K562 (cell line): ENCODE measurements at regions not wholly inside any gene's neighbourhood (a gene's known extent, or its start where the extent isn't known, plus 50 kb on each side); places are given as distances from the start of the nearest gene placed in this dataset.
A peak's percentile ranks its signal among the peaks of the same experiment; 100 is the strongest.

Experiments
- CBX8 ChIP-seq: fragments of 200-600 bp; sonication (generic); IDR thresholded peaks from 2 replicates; pipeline ENCODE4 v1.6.1; 2012; ENCODE audit warnings: borderline replicate concordance, mixed run types, low read depth, mild to moderate bottlenecking, moderate library complexity, mixed read lengths, low read length, control low read depth, inconsistent platforms; ENCODE audit not compliant: poor library complexity, severe bottlenecking; ENCODE audit errors: extremely low read depth
- CEBPZ ChIP-seq: fragments of 150-350 bp; IDR thresholded peaks from 2 replicates; pipeline ENCODE4 v1.6.1; 2014; ENCODE audit warnings: low read depth, mild to moderate bottlenecking, low read length, borderline replicate concordance
- CHD2 ChIP-seq: IDR thresholded peaks from 2 replicates; pipeline ENCODE4 v1.6.1; 2011; ENCODE audit warnings: low read depth, low read length
- CTBP1 ChIP-seq: fragments of 450-650 bp; IDR thresholded peaks from 2 replicates; pipeline ENCODE4 v1.6.1; 2016; ENCODE audit warnings: borderline replicate concordance
- GATAD2A ChIP-seq: fragments of 450-650 bp; IDR thresholded peaks from 2 replicates; pipeline ENCODE4 v1.6.1; 2017
- JUNB ChIP-seq: fragments of 450-650 bp; formaldehyde crosslinking; conservative IDR thresholded peaks from 2 replicates; pipeline ENCODE4 v1.4.0; 2020; ENCODE audit warnings: mild to moderate bottlenecking
- KDM1A ChIP-seq, 2 experiments: fragments of 450-650 bp; IDR thresholded peaks; 2 replicates each; pipeline ENCODE4 v1.6.1; 2016; ENCODE audit warnings: mild to moderate bottlenecking in 2 of 2
- MAFK ChIP-seq: IDR thresholded peaks from 2 replicates; pipeline ENCODE4 v1.6.1; 2011; ENCODE audit warnings: low read length, improper control_type of control experiment
- TGIF2 ChIP-seq: sonication (generic); formaldehyde crosslinking; IDR thresholded peaks from 2 replicates; pipeline ENCODE4 v1.8.1; 2022; ENCODE audit warnings: mild to moderate bottlenecking, missing genetic modification reagents, moderate library complexity
- USF2 ChIP-seq: sonication (generic); formaldehyde crosslinking; IDR thresholded peaks from 2 replicates; pipeline ENCODE4 v1.5.0; 2020; ENCODE audit warnings: missing genetic modification reagents
- ZFP30 ChIP-seq: fragments of 250-450 bp; sonication (Bioruptor Pico); IDR thresholded peaks from 2 replicates; pipeline ENCODE4 v1.8.0; 2022; ENCODE audit warnings: moderate library complexity, mild to moderate bottlenecking, inconsistent platforms, borderline replicate concordance
- ZFP36 ChIP-seq: fragments of 150-350 bp; IDR thresholded peaks from 2 replicates; pipeline ENCODE4 v1.6.1; 2018; ENCODE audit warnings: low read length, low read depth; ENCODE audit not compliant: partially characterized antibody
- ZFX ChIP-seq: sonication (generic); formaldehyde crosslinking; IDR thresholded peaks from 2 replicates; pipeline ENCODE4 v1.8.0; 2022; ENCODE audit warnings: mild to moderate bottlenecking, missing genetic modification reagents, moderate library complexity
- ZNF212 ChIP-seq: fragments of 450-650 bp; formaldehyde crosslinking; IDR thresholded peaks from 2 replicates; pipeline ENCODE4 v1.4.0; 2020; ENCODE audit warnings: mild to moderate bottlenecking
- ZNF384 ChIP-seq: IDR thresholded peaks from 2 replicates; pipeline ENCODE4 v1.6.1; 2012; ENCODE audit warnings: low read depth, low read length, improper control_type of control experiment
- ZNF511 ChIP-seq: sonication (generic); formaldehyde crosslinking; IDR thresholded peaks from 2 replicates; pipeline ENCODE4 v1.8.0; 2022; ENCODE audit warnings: mild to moderate bottlenecking, missing genetic modification reagents
- ZNF592 ChIP-seq: fragments of 450-650 bp; IDR thresholded peaks from 2 replicates; pipeline ENCODE4 v1.6.1; 2017; ENCODE audit warnings: antibody characterized with exemption, mild to moderate bottlenecking
- ZNF644 ChIP-seq: fragments of 200-800 bp; sonication (Bioruptor generic); IDR thresholded peaks from 2 replicates; pipeline ENCODE4 v1.6.1; 2016; ENCODE audit warnings: low read depth, missing genetic modification characterization, missing compliant biosample characterization

GRCh38 chr7:140242057-140243031 is 65.6 kb upstream of the KDM7A start (continued):
- TF ChIP-seq ZNF592 = 0 out of 2 replicates have a peak, but pooled peaks have one; percentile 62
- TF ChIP-seq JUNB (CRISPR knock-in tag) = no peak
- TF ChIP-seq MAFK = no peak
- TF ChIP-seq GATAD2A = peak; percentile 98
- TF ChIP-seq ZNF511 (CRISPR knock-in tag) = no peak; the same call in 1 of the 2 replicates
- TF ChIP-seq ZNF212 = no peak
- TF ChIP-seq TGIF2 (CRISPR knock-in tag) = no peak
- peak; percentile 38; the same call in 1 of the 2 replicates for TF ChIP-seq ZNF384
- TF ChIP-seq KDM1A (IDR thresholded peaks at IDR 0.05) = peak; percentile 43 to 60; a peak in 3 of 4 replicates
- no peak for TF ChIP-seq USF2 (CRISPR knock-in tag)
- TF ChIP-seq ZFP30 (CRISPR knock-in tag) = no peak
- TF ChIP-seq CEBPZ = no peak
- TF ChIP-seq CTBP1 = peak; percentile 98
- no peak for TF ChIP-seq CBX8
- no peak for TF ChIP-seq CHD2
- no peak; the same call in 1 of the 2 replicates for TF ChIP-seq ZFX (CRISPR knock-in tag)
- peak; percentile 38 for TF ChIP-seq ZFP36
- TF ChIP-seq ZNF644 = 0 out of 2 replicates have a peak, but pooled peaks have one; percentile 42
